ENCODE measurements at regions not wholly inside any gene's neighbourhood (a gene's known extent, or its start where the extent isn't known, plus 50 kb on each side); places are given as distances from the start of the nearest gene placed in this dataset.

- TF ChIP-seq CTCF (conservative IDR thresholded peaks at IDR 0.05; ENCODE audit: low read depth, low read length) (no peak), POLR2A (IDR thresholded peaks at IDR 0.05; ENCODE audit: low read depth, low read length) (no peak), SMC3 (IDR thresholded peaks at IDR 0.05; ENCODE audit: low read depth, low read length) (no peak), CEBPB (IDR thresholded peaks at IDR 0.05; ENCODE audit: low read depth, low read length) (no peak)
- TF ChIP-seq, protein P1, sequence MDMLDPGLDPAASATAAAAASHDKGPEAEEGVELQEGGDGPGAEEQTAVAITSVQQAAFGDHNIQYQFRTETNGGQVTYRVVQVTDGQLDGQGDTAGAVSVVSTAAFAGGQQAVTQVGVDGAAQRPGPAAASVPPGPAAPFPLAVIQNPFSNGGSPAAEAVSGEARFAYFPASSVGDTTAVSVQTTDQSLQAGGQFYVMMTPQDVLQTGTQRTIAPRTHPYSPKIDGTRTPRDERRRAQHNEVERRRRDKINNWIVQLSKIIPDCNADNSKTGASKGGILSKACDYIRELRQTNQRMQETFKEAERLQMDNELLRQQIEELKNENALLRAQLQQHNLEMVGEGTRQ (IDR thresholded peaks at IDR 0.05; ENCODE audit: low read depth, low read length) = no peak
- TF ChIP-seq, protein P2, sequence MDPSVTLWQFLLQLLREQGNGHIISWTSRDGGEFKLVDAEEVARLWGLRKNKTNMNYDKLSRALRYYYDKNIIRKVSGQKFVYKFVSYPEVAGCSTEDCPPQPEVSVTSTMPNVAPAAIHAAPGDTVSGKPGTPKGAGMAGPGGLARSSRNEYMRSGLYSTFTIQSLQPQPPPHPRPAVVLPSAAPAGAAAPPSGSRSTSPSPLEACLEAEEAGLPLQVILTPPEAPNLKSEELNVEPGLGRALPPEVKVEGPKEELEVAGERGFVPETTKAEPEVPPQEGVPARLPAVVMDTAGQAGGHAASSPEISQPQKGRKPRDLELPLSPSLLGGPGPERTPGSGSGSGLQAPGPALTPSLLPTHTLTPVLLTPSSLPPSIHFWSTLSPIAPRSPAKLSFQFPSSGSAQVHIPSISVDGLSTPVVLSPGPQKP (IDR thresholded peaks at IDR 0.05; ENCODE audit: borderline replicate concordance, low read depth, low read length) = no peak
Measured at GRCh38 chr13:80931118-80931517, 590.2 kb upstream of the SPRY2 start.

All from IMR-90 (cell line).